GM18517 (cell line): ENCODE measurements at regions not wholly inside any gene's neighbourhood (a gene's known extent, or its start where the extent isn't known, plus 50 kb on each side); places are given as distances from the start of the nearest gene placed in this dataset.
"Not testable (repeated sequence)": the region's sequence is repeated elsewhere in the genome, so short reads cannot be mapped to it uniquely, and the experiment has no call there.

Source experiments
- ATAC-seq: cut with Tn5 transposase; IDR thresholded peaks from one replicate; pipeline ENCODE4 v1.9.1; 2021; ENCODE audit warnings: mild to moderate bottlenecking, moderate library complexity; ENCODE audit not compliant: unreplicated experiment

GRCh38 chr1:57536749-57537423 is 113.0 kb upstream of the DAB1 start:
- no peak for ATAC-seq

- no peak for ATAC-seq
These were observed 108.4 kb upstream of the DAB1 start for GRCh38 chr1:57532299-57532698.

- ATAC-seq, result not testable (repeated sequence)
These were observed 107.0 kb upstream of the DAB1 start for GRCh38 chr1:57530911-57531260.

- ATAC-seq, result no peak
These were observed 106.5 kb upstream of the DAB1 start for GRCh38 chr1:57530206-57530910.

- ATAC-seq, result no peak
These were observed 98.7 kb upstream of the DAB1 start for GRCh38 chr1:57522575-57522974.

- ATAC-seq, result no peak
These were observed 97.1 kb upstream of the DAB1 start for GRCh38 chr1:57520743-57521515.

GRCh38 chr1:57518496-57518895 is 94.6 kb upstream of the DAB1 start:
- no peak for ATAC-seq

- no peak for ATAC-seq
These were observed 93.9 kb upstream of the DAB1 start for GRCh38 chr1:57517587-57518374.

GRCh38 chr1:57512386-57512785 is 88.5 kb upstream of the DAB1 start:
- ATAC-seq, result no peak

GRCh38 chr1:57506941-57507340 is 83.1 kb upstream of the DAB1 start:
- ATAC-seq, result no peak

GRCh38 chr1:57503337-57503736 is 79.5 kb upstream of the DAB1 start:
- no peak for ATAC-seq

GRCh38 chr1:57500136-57500830 is 76.4 kb upstream of the DAB1 start:
- no peak for ATAC-seq

- ATAC-seq, result no peak
These were observed 70.7 kb upstream of the DAB1 start for GRCh38 chr1:57494530-57495079.

GRCh38 chr1:57492586-57493226 is 68.8 kb upstream of the DAB1 start:
- ATAC-seq, result no peak

GRCh38 chr1:57489358-57490036 is 65.6 kb upstream of the DAB1 start:
- ATAC-seq, result no peak

- ATAC-seq, result no peak
These were observed 61.8 kb upstream of the DAB1 start for GRCh38 chr1:57485643-57486042.

GRCh38 chr1:57483954-57484353 is 60.1 kb upstream of the DAB1 start:
- ATAC-seq, result no peak

GRCh38 chr1:57479471-57479870 is 55.6 kb upstream of the DAB1 start:
- ATAC-seq, result no peak

- ATAC-seq, result no peak
These were observed 51.5 kb upstream of the DAB1 start for GRCh38 chr1:57475366-57475765.
